H1 (cell line): ENCODE measurements at regions not wholly inside any gene's neighbourhood (a gene's known extent, or its start where the extent isn't known, plus 50 kb on each side); places are given as distances from the start of the nearest gene placed in this dataset.

Experiments
- ATF2 ChIP-seq: IDR thresholded peaks from 2 replicates; pipeline ENCODE4 v1.6.1; 2012; ENCODE audit warnings: low read length, inconsistent platforms
- ATF3 ChIP-seq: IDR thresholded peaks from 2 replicates; pipeline ENCODE4 v1.6.1; 2011; ENCODE audit warnings: low read depth, mild to moderate bottlenecking, low read length; ENCODE audit not compliant: insufficient read depth
- CTBP2 ChIP-seq: IDR thresholded peaks from 2 replicates; pipeline ENCODE4 v1.7.0; 2011; ENCODE audit warnings: borderline replicate concordance, mild to moderate bottlenecking, moderate library complexity, mixed read lengths, low read length; ENCODE audit not compliant: insufficient read depth, insufficient read length
- E2F6 ChIP-seq: IDR thresholded peaks from 2 replicates; pipeline ENCODE4 v1.6.1; 2012; ENCODE audit warnings: inconsistent platforms
- EP300 ChIP-seq, 2 experiments: IDR thresholded peaks; 1 replicate in 1 of 2; 2 replicates in 1 of 2; pipeline ENCODE4 v1.6.1; 2011 to 2012; ENCODE audit warnings: low read depth in 2 of 2, low read length in 2 of 2, mild to moderate bottlenecking in 2 of 2, borderline replicate concordance in 1 of 2, inconsistent platforms in 1 of 2, moderate library complexity in 1 of 2
- GTF2F1 ChIP-seq: IDR thresholded peaks from 2 replicates; pipeline ENCODE4 v1.6.1; 2012; ENCODE audit warnings: low read depth, low read length, improper control_type of control experiment, borderline replicate concordance
- JUND ChIP-seq: IDR thresholded peaks from 2 replicates; pipeline ENCODE4 v1.6.1; 2011; ENCODE audit warnings: mild to moderate bottlenecking, improper control_type of control experiment, low read length
- KDM5A ChIP-seq: fragments of 200-600 bp; IDR thresholded peaks from 2 replicates; pipeline ENCODE4 v1.7.1; 2012; ENCODE audit warnings: mild to moderate bottlenecking, low read length, inconsistent platforms, mixed read lengths
- MAX ChIP-seq: IDR thresholded peaks from 2 replicates; pipeline ENCODE4 v1.6.1; 2012; ENCODE audit warnings: inconsistent platforms
- POLR2AphosphoS5 ChIP-seq: IDR thresholded peaks from 2 replicates; pipeline ENCODE4 v1.6.1; 2011; ENCODE audit warnings: low read depth, low read length
- RBBP5 ChIP-seq: IDR thresholded peaks from 2 replicates; pipeline ENCODE4 v1.7.1; 2012; ENCODE audit warnings: low read depth, mild to moderate bottlenecking, inconsistent platforms, low read length, moderate library complexity, borderline replicate concordance
- SIN3A ChIP-seq, 2 experiments: IDR thresholded peaks in 1 of 2; conservative IDR thresholded peaks in 1 of 2; 2 replicates each; pipeline ENCODE4 v1.6.1; 2011 to 2012; ENCODE audit warnings: low read length in 2 of 2, improper control_type of control experiment in 1 of 2, low read depth in 1 of 2, mild to moderate bottlenecking in 1 of 2
- SIRT6 ChIP-seq: IDR thresholded peaks from one replicate; pipeline ENCODE4 v1.7.1; 2012; ENCODE audit warnings: low read length, inconsistent platforms
- SP2 ChIP-seq: IDR thresholded peaks from 2 replicates; pipeline ENCODE4 v1.6.1; 2012; ENCODE audit warnings: mild to moderate bottlenecking, low read length, inconsistent platforms
- SP4 ChIP-seq: IDR thresholded peaks from 2 replicates; pipeline ENCODE4 v1.6.1; 2012; ENCODE audit warnings: low read length, inconsistent platforms
- TCF12 ChIP-seq: IDR thresholded peaks from 2 replicates; pipeline ENCODE4 v1.6.1; 2011; ENCODE audit warnings: low read depth, mild to moderate bottlenecking, low read length
- ZNF274 ChIP-seq: IDR thresholded peaks from 2 replicates; pipeline ENCODE4 v1.7.0; 2012; ENCODE audit warnings: low read length, borderline replicate concordance; ENCODE audit errors: extremely low read depth

- TF ChIP-seq GTF2F1: no peak
- TF ChIP-seq JUND: no peak
- no peak for TF ChIP-seq SP2
- TF ChIP-seq SIRT6: no peak
- no peak for TF ChIP-seq MAX
- no peak for TF ChIP-seq ATF2
- no peak for TF ChIP-seq TCF12
- no peak for TF ChIP-seq EP300 (IDR thresholded peaks at IDR 0.05; ENCODE audit: borderline replicate concordance in 1 of 2, low read depth in 2 of 2, low read length in 2 of 2)
- TF ChIP-seq KDM5A: no peak
- no peak for TF ChIP-seq POLR2AphosphoS5
- TF ChIP-seq ATF3: no peak
- no peak for TF ChIP-seq SP4
- no peak for TF ChIP-seq SIN3A (conservative IDR thresholded peaks at IDR 0.05 in 1 of 2, IDR thresholded peaks at IDR 0.05 in 1 of 2; ENCODE audit: low read depth in 1 of 2, low read length in 2 of 2)
- no peak for TF ChIP-seq ZNF274
- no peak for TF ChIP-seq E2F6
- no peak for TF ChIP-seq CTBP2
- TF ChIP-seq RBBP5: no peak
These were observed 155.1 kb upstream of the ARRDC3 start (continued) for GRCh38 chr5:91538179-91538578.
